Esophagus muscularis mucosa (tissue), 4 donors: ENCODE measurements at regions not wholly inside any gene's neighbourhood (a gene's known extent, or its start where the extent isn't known, plus 50 kb on each side); places are given as distances from the start of the nearest gene placed in this dataset.
A peak's percentile ranks its signal among the peaks of the same experiment; 100 is the strongest.

Source experiments
- DNase-seq: peaks from one replicate; pipeline ENCODE4 v3.0.0-alpha.2; 2017; ENCODE audit errors: extremely low spot score
- H3K27ac ChIP-seq, 4 donors: fragments of 200-600 bp; sonication (generic); replicated peaks in 1 of 4; 1 replicate in 3 of 4; 2 replicates in 1 of 4; pipeline ENCODE4 v1.5.1; 2016 to 2019; ENCODE audit warnings: mild to moderate bottlenecking in 1 of 4
- H3K27me3 ChIP-seq, 4 donors: fragments of 200-600 bp; sonication (generic); one replicate each; pipeline versions ENCODE4 v1.5.1 to v1.6.0; 2016 to 2019
- H3K36me3 ChIP-seq, 4 donors: fragments of 200-600 bp; sonication (generic); one replicate each; pipeline ENCODE4 v1.5.1; 2016 to 2019
- H3K4me1 ChIP-seq, 4 donors: fragments of 200-600 bp; sonication (generic); one replicate each; pipeline ENCODE4 v1.5.1; 2016 to 2019
- H3K4me3 ChIP-seq, 4 donors: fragments of 200-600 bp; sonication (generic); 1 replicate in 2 of 4; 2 replicates in 2 of 4; pipeline ENCODE4 v1.5.1; 2016 to 2019; ENCODE audit warnings: mild to moderate bottlenecking in 4 of 4, moderate library complexity in 1 of 4
- H3K9me3 ChIP-seq, 4 donors: fragments of 200-600 bp; sonication (generic); 1 replicate in 3 of 4; 2 replicates in 1 of 4; pipeline ENCODE4 v1.5.1; 2016 to 2019
- CTCF ChIP-seq, 3 experiments: fragments of 200-600 bp in 2 of 3; fragments of 450-650 bp in 1 of 3; sonication (generic) in 2 of 3; IDR thresholded peaks; one replicate each; pipeline ENCODE4 v1.5.1; 2017 to 2019; ENCODE audit warnings: antibody characterized with exemption in 3 of 3, mild to moderate bottlenecking in 2 of 3, moderate library complexity in 1 of 3
- EP300 ChIP-seq: sonication (generic); formaldehyde crosslinking; IDR thresholded peaks from one replicate; pipeline ENCODE4 v1.6.1; 2017; ENCODE audit warnings: antibody characterized with exemption
- POLR2A ChIP-seq: fragments of 450-650 bp; IDR thresholded peaks from one replicate; pipeline ENCODE4 v1.6.1; 2017; ENCODE audit warnings: antibody characterized with exemption, moderate library complexity, mild to moderate bottlenecking, low read depth
- POLR2AphosphoS5 ChIP-seq, 2 donors: sonication (generic); formaldehyde crosslinking; IDR thresholded peaks; one replicate each; pipeline ENCODE4 v1.6.1; 2017; ENCODE audit warnings: antibody characterized with exemption in 2 of 2
- WGBS: methylation state at CpG from one replicate; pipeline ENCODE4 v1.1.5; 2018; 5-methylcytosine and 5-hydroxymethylcytosine counted together
- intact Hi-C: fragments of 100-400 bp; cut with DNase I; formaldehyde crosslinking; loops from one replicate; pipeline ENCODE4 v1.15.1; 2023

GRCh38 chr4:125994024-125994423 lies 679.3 kb downstream of the FAT4 start:
- 25% methylated on average over 9 of the region's 9 CpGs for WGBS

GRCh38 chr4:125994430-125994829 lies 679.7 kb downstream of the FAT4 start:
- Histone ChIP-seq H3K27me3 (no peaks in the 10 kb centered on the region), H3K4me3 (peak overlapping the region in 2 of 4 donors; percentile 14 to 25), H3K36me3 (no peaks in the 10 kb centered on the region), H3K27ac (no peak overlapping the region), H3K4me1 (peaks cover 0 to 20% (median 12%) of the 10 kb centered on the region in 4 donors), H3K9me3 (no peaks in the 10 kb centered on the region)
- DNase-seq: no peak
- intact Hi-C loops: no loop called here
- WGBS: 31% methylated on average over 1 of the region's 1 CpG
- no peak for TF ChIP-seq POLR2AphosphoS5 (IDR thresholded peaks at IDR 0.05)
- TF ChIP-seq POLR2A: no peak
- no peak for TF ChIP-seq EP300
- no peak for TF ChIP-seq CTCF (IDR thresholded peaks at IDR 0.05)

More at GRCh38 chr4:125994024-125994423, 679.3 kb downstream of the FAT4 start:
- no peak for DNase-seq
- TF ChIP-seq POLR2AphosphoS5 (IDR thresholded peaks at IDR 0.05) (no peak), CTCF (IDR thresholded peaks at IDR 0.05) (no peak), POLR2A (no peak), EP300 (no peak)
- Histone ChIP-seq H3K9me3 (no peaks in the 10 kb centered on the region), H3K27me3 (no peaks in the 10 kb centered on the region), H3K4me3 (peak overlapping the region in 3 of 4 donors; percentile 14 to 25 (median 25)), H3K27ac (no peak overlapping the region), H3K36me3 (no peaks in the 10 kb centered on the region), H3K4me1 (peaks cover 0 to 20% (median 12%) of the 10 kb centered on the region in 4 donors)
- intact Hi-C loops: no loop called here

- intact Hi-C loops: no loop called here
- Histone ChIP-seq H3K4me3 (no peak overlapping the region), H3K4me1 (no peaks in the 10 kb centered on the region), H3K27me3 (no peaks in the 10 kb centered on the region), H3K36me3 (no peaks in the 10 kb centered on the region), H3K9me3 (peaks cover 0 to 2% (median 0%) of the 10 kb centered on the region in 4 donors), H3K27ac (no peak overlapping the region)
- no peak for TF ChIP-seq POLR2A
- TF ChIP-seq EP300: no peak
- TF ChIP-seq POLR2AphosphoS5 (IDR thresholded peaks at IDR 0.05): no peak
- TF ChIP-seq CTCF (IDR thresholded peaks at IDR 0.05): no peak
- no peak for DNase-seq
- WGBS: 57% methylated on average over 4 of the region's 4 CpGs
Observed at GRCh38 chr4:126004941-126005340, 690.2 kb downstream of the FAT4 start.

GRCh38 chr4:126007142-126007541 lies 692.4 kb downstream of the FAT4 start:
- WGBS: 100% methylated on average over 3 of the region's 3 CpGs
- Histone ChIP-seq H3K27me3 (no peaks in the 10 kb centered on the region), H3K4me1 (no peaks in the 10 kb centered on the region), H3K4me3 (no peak overlapping the region), H3K27ac (no peak overlapping the region), H3K9me3 (peaks cover 0 to 10% (median 4%) of the 10 kb centered on the region in 4 donors), H3K36me3 (no peaks in the 10 kb centered on the region)
- intact Hi-C loops: no loop called here
- no peak for TF ChIP-seq CTCF (IDR thresholded peaks at IDR 0.05)
- no peak for TF ChIP-seq POLR2AphosphoS5 (IDR thresholded peaks at IDR 0.05)
- TF ChIP-seq POLR2A: no peak
- no peak for TF ChIP-seq EP300
- DNase-seq: no peak

- intact Hi-C loops: no loop called here
- WGBS: 93% methylated on average over 3 of the region's 3 CpGs
Observed at GRCh38 chr4:126012691-126013290, 698.0 kb downstream of the FAT4 start.

More at GRCh38 chr4:126012691-126013290, 698.0 kb downstream of the FAT4 start:
- Histone ChIP-seq H3K27ac (no peak overlapping the region), H3K4me1 (no peaks in the 10 kb centered on the region), H3K27me3 (no peaks in the 10 kb centered on the region), H3K36me3 (no peaks in the 10 kb centered on the region), H3K9me3 (peaks cover 0 to 10% (median 4%) of the 10 kb centered on the region in 4 donors), H3K4me3 (no peak overlapping the region)
- TF ChIP-seq EP300 (no peak), POLR2AphosphoS5 (IDR thresholded peaks at IDR 0.05) (no peak), POLR2A (no peak), CTCF (IDR thresholded peaks at IDR 0.05) (no peak)
- DNase-seq: no peak
